Astrocyte of the spinal cord (primary cell): ENCODE measurements at regions not wholly inside any gene's neighbourhood (a gene's known extent, or its start where the extent isn't known, plus 50 kb on each side); places are given as distances from the start of the nearest gene placed in this dataset.

Source experiments
- DNase-seq: peaks from one replicate; pipeline ENCODE4 v3.0.0; 2011; ENCODE audit warnings: low read depth, low spot score
- H3K4me3 ChIP-seq: 2 replicates; pipeline ENCODE4 v1.5.1; 2011; ENCODE audit warnings: low read depth, mild to moderate bottlenecking, low read length, moderate library complexity
- CTCF ChIP-seq: IDR thresholded peaks from 2 replicates; pipeline ENCODE4 v1.5.1; 2012; ENCODE audit warnings: low read depth, mild to moderate bottlenecking, low read length, inconsistent platforms
- in situ Hi-C: cut with HindIII; loops from 2 replicates; pipeline ENCODE4 v1.10.0; 2017; ENCODE audit warnings: low sequenced_read_pairs

DNA sequence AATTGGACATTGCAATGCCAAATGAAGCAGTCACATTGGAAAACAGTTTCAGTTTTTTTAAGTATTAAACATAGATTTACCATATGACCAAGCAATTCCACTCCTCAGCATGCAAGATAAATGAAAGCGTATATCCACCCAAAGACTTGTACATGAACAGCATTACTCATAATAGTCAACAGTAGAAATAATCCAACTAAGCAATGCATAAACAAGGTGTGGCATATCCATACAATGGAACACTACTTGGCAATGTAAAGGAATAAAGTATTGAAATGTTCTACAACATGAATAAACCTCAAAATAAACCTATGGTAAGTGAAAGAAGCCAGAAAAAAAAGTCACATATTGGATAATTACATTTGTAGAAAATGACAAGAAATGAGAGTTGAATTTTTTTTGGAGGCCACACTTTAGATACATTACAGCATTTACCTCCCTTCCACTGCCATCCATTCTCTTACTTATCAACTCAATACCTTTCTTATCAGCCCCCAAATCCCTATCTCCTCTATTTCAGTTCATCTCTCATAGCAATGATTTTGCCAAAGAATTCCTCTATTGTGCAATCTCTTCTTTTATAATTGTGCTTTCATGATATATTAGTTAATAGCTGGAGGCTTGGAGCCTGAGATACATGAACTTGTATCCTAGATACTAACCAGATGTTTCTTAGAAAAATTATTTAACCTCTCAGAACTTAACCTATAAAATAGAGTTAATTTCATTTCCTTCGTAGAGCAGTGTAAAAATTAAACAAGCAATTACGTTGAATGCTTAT, 414.2 kb upstream of the C1orf87 start:
- in situ Hi-C loops: no loop called here
- DNase-seq: no peak
- TF ChIP-seq CTCF: no peak
- no peak overlapping the region for H3K4me3 ChIP-seq

- H3K4me3 ChIP-seq: no peak overlapping the region
- in situ Hi-C loops: no loop called here
- DNase-seq: no peak
- no peak for TF ChIP-seq CTCF
Observed at GRCh38 chr1:60483509-60483908, 409.9 kb upstream of the C1orf87 start.

DNA sequence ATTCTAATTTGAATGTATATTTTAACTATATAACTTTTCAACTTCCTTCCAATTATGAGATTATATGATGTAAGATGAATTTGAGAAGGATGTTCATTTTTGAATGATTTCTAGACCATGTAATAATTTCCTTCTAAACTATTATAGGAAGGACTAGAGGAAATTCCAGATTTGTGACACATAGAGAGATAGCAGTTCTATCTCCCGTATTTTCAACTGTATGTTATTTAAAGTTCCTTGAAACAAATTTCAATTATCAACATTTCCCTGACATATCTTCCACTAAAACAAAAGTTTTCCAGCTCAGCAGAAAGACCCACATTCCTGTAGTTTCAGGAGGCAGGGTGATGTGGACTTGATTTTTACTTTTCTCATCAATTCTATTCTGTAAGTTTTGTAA, 396.7 kb upstream of the C1orf87 start:
- DNase-seq: peak; percentile 20
- TF ChIP-seq CTCF: no peak
- H3K4me3 ChIP-seq: no peak overlapping the region
- in situ Hi-C loops: no loop called here

DNA sequence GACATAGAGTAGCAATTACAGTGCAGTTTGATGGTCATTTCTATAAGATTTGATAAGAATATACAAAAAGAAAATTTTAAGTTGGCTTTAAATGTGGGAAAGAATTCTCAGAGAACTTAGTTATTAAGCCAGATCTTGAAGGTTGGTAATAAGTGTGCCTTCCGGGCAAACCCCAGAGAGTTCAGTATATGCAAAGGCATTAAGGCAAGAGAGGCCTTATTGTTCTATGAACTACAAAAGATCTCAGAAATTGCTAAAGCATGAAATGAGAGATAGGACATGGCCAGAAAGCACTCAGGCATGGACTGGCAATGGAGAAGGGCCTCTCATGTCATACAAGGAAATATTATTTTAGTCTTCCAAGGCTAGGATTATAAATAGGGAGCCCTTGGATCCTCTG, 390.2 kb upstream of the C1orf87 start:
- no peak for DNase-seq
- H3K4me3 ChIP-seq: no peak overlapping the region
- in situ Hi-C loops: no loop called here
- no peak for TF ChIP-seq CTCF

DNA sequence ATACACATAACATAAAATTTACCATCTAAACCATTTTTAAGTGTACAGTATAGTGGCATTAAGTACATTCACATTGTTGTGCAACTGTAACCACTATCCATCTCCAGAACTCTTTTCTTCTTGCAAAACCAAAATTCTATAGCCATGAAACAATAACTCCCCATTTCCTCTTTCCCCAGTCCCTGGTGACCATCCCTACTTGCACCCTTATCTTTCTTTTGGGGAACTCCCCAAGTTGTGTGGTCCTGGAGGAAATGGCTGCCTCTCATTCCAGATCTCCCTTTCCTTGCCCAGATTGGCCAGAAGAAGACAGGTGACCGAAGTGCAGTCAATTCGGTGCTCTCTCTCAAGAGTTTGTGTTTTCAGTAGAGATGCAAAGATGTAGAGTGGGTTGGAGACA, 389.6 kb upstream of the C1orf87 start:
- H3K4me3 ChIP-seq: no peak overlapping the region
- in situ Hi-C loops: no loop called here
- DNase-seq: no peak
- no peak for TF ChIP-seq CTCF

GRCh38 chr1:60461925-60462595, 388.5 kb upstream of the C1orf87 start:
- H3K4me3 ChIP-seq: no peak overlapping the region
- DNase-seq: peak; percentile 4
- no peak for TF ChIP-seq CTCF
- in situ Hi-C loops: no loop called here
